ENCODE measurements at regions not wholly inside any gene's neighbourhood (a gene's known extent, or its start where the extent isn't known, plus 50 kb on each side); places are given as distances from the start of the nearest gene placed in this dataset.

DNA sequence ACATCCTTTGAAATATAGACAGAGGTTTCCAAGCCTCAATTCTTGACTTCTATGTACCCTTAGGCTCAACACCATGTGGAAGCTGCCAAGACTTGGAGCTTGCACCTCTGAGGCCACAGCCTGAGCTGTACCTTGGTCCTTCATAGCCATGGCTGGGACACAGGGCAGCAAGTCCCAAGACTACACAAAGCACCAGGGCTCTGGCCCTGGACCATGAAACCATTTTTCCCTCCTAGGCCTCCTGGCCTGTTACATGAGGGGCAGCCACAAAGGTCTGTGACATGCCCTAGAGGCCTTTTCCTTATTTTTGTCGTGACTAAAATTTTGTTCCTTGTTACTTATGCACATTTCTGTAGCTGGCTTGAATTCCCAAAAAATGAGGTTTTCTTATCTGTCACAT is 953.1 kb upstream of the ADGRL4 start:
- H3K4me3 ChIP-seq (ENCODE audit: low read length), result no peak overlapping the region
- ChIA-PET CTCF (no interaction called here), POLR2A (no interaction called here)
- H3K4me3 Mint-ChIP-seq, result no peak overlapping the region
- no peaks in the 10 kb centered on the region for H3K27me3 ChIP-seq (ENCODE audit: control insufficient read depth in 1 of 2, insufficient read depth in 2 of 2, low read length in 2 of 2)
- TF ChIP-seq, protein P1, sequence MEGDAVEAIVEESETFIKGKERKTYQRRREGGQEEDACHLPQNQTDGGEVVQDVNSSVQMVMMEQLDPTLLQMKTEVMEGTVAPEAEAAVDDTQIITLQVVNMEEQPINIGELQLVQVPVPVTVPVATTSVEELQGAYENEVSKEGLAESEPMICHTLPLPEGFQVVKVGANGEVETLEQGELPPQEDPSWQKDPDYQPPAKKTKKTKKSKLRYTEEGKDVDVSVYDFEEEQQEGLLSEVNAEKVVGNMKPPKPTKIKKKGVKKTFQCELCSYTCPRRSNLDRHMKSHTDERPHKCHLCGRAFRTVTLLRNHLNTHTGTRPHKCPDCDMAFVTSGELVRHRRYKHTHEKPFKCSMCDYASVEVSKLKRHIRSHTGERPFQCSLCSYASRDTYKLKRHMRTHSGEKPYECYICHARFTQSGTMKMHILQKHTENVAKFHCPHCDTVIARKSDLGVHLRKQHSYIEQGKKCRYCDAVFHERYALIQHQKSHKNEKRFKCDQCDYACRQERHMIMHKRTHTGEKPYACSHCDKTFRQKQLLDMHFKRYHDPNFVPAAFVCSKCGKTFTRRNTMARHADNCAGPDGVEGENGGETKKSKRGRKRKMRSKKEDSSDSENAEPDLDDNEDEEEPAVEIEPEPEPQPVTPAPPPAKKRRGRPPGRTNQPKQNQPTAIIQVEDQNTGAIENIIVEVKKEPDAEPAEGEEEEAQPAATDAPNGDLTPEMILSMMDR (IDR thresholded peaks at IDR 0.05), result no peak
- intact Hi-C loops (cut with DNase I, micrococcal nuclease), result no loop called here
- DNase-seq, result no peak
- H3K9me3 Mint-ChIP-seq, result peaks cover 20% of the 10 kb centered on the region
- no peak overlapping the region for H3K27ac ChIP-seq (ENCODE audit: low read depth in 1 of 2, low read length in 2 of 2)
- H3K9me3 ChIP-seq (ENCODE audit: control insufficient read depth in 1 of 2, insufficient read depth in 1 of 2, low read length in 2 of 2), result peaks cover 0 to 5% of the 10 kb centered on the region in 2 experiments
- H3K36me3 ChIP-seq (ENCODE audit: insufficient read depth, low read length), result no peaks in the 10 kb centered on the region
- H3K36me3 Mint-ChIP-seq (ENCODE audit: low read depth), result no peaks in the 10 kb centered on the region
- H3K27ac Mint-ChIP-seq, result no peak overlapping the region
- ATAC-seq (ENCODE audit: poor library complexity), result no peak
- no peaks in the 10 kb centered on the region for H3K27me3 Mint-ChIP-seq
- H3K4me1 Mint-ChIP-seq (ENCODE audit: low read depth), result no peaks in the 10 kb centered on the region
- H3K4me1 ChIP-seq (ENCODE audit: insufficient read depth, low read length), result no peaks in the 10 kb centered on the region

DNA sequence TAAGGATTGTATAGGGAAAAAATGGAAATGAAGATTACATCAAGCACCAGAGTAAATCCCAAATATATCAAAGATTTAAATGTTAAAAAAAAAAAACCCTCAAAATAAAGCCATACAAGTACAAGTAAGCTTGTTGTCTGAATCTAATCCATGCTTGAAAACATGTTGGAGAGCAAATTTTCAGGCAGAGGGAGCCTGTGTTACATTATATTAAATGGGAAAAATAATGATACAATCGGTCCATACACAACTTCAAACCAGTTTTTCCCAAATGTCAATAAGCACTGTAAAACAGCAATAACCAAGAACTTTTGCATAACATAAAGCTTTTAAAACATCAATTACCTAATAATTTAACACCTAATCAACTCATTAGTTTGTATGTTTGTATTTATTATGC is 949.4 kb upstream of the ADGRL4 start:
- Histone ChIP-seq H3K9me3 (ENCODE audit: control insufficient read depth in 1 of 2, insufficient read depth in 1 of 2, low read length in 2 of 2) (peaks cover 0 to 5% of the 10 kb centered on the region in 2 experiments), H3K27me3 (ENCODE audit: control insufficient read depth in 1 of 2, insufficient read depth in 2 of 2, low read length in 2 of 2) (no peaks in the 10 kb centered on the region), H3K27ac (ENCODE audit: low read depth in 1 of 2, low read length in 2 of 2) (no peak overlapping the region), H3K36me3 (ENCODE audit: insufficient read depth, low read length) (no peaks in the 10 kb centered on the region), H3K4me3 (ENCODE audit: low read length) (no peak overlapping the region), H3K4me1 (ENCODE audit: insufficient read depth, low read length) (no peaks in the 10 kb centered on the region)
- intact Hi-C loops (cut with DNase I, micrococcal nuclease), result no loop called here
- no peak for ATAC-seq (ENCODE audit: poor library complexity)
- ChIA-PET POLR2A (no interaction called here), CTCF (no interaction called here)
- Mint-ChIP-seq H3K4me1 (ENCODE audit: low read depth) (no peaks in the 10 kb centered on the region), H3K4me3 (no peak overlapping the region), H3K27ac (no peak overlapping the region), H3K9me3 (peaks cover 13% of the 10 kb centered on the region), H3K36me3 (ENCODE audit: low read depth) (no peaks in the 10 kb centered on the region), H3K27me3 (no peaks in the 10 kb centered on the region)
- TF ChIP-seq, protein P1 (IDR thresholded peaks at IDR 0.05), result no peak
- no peak for DNase-seq

DNA sequence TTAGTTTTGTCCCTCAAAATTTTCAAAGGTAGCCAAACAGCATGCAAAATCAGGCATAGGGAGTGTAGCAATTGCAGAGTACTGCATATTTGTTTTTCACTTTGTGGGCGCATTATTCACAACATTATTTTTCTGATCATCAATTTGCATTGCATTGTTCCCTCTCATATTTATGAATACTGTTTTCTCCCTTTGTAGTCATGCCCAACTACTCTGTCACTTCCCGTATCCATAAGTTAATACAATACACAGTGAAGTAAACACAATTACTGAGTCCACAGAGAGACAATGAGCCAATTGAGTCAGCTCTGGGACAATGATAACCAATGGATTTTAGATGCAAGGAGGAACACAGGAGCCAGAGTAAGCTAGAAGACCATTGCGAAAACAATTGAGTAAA is 944.0 kb upstream of the ADGRL4 start:
- TF ChIP-seq, protein P1 (IDR thresholded peaks at IDR 0.05), result no peak
- H3K27ac Mint-ChIP-seq, result no peak overlapping the region
- no peaks in the 10 kb centered on the region for H3K36me3 Mint-ChIP-seq (ENCODE audit: low read depth)
- no peak overlapping the region for H3K4me3 ChIP-seq (ENCODE audit: low read length)
- DNase-seq, result no peak
- H3K4me3 Mint-ChIP-seq, result no peak overlapping the region
- H3K9me3 ChIP-seq (ENCODE audit: control insufficient read depth in 1 of 2, insufficient read depth in 1 of 2, low read length in 2 of 2), result no peaks in the 10 kb centered on the region
- no peaks in the 10 kb centered on the region for H3K36me3 ChIP-seq (ENCODE audit: insufficient read depth, low read length)
- H3K27ac ChIP-seq (ENCODE audit: low read depth in 1 of 2, low read length in 2 of 2), result no peak overlapping the region
- no peaks in the 10 kb centered on the region for H3K27me3 Mint-ChIP-seq
- no peak for ATAC-seq (ENCODE audit: poor library complexity)
- CTCF ChIA-PET, result no interaction called here
- intact Hi-C loops (cut with DNase I, micrococcal nuclease), result no loop called here
- H3K4me1 ChIP-seq (ENCODE audit: insufficient read depth, low read length), result no peaks in the 10 kb centered on the region
- H3K27me3 ChIP-seq (ENCODE audit: control insufficient read depth in 1 of 2, insufficient read depth in 2 of 2, low read length in 2 of 2), result no peaks in the 10 kb centered on the region
- peaks cover 10% of the 10 kb centered on the region for H3K9me3 Mint-ChIP-seq
- H3K4me1 Mint-ChIP-seq (ENCODE audit: low read depth), result no peaks in the 10 kb centered on the region
- POLR2A ChIA-PET, result no interaction called here
